GM13976 (cell line): ENCODE measurements at regions not wholly inside any gene's neighbourhood (a gene's known extent, or its start where the extent isn't known, plus 50 kb on each side); places are given as distances from the start of the nearest gene placed in this dataset.

Experiments used
- DNase-seq: peaks from one replicate; pipeline ENCODE4 v3.0.0; 2012; ENCODE audit warnings: low spot score
- in situ Hi-C: fragments of 300-500 bp; cut with MboI; formaldehyde crosslinking; loops from one replicate; pipeline ENCODE4 v1.12.0; 2022; ENCODE audit warnings: low sequenced_read_pairs, mixed read lengths, inconsistent platforms; ENCODE audit not compliant: unreplicated experiment
- TF ChIP-seq, protein P1 (sequence below): IDR thresholded peaks from 2 replicates; pipeline ENCODE4 v1.5.1; 2012; ENCODE audit warnings: borderline replicate concordance, mild to moderate bottlenecking; ENCODE audit not compliant: insufficient read depth; ENCODE audit errors: extremely low read depth, missing control alignments, control extremely low read depth

DNA sequence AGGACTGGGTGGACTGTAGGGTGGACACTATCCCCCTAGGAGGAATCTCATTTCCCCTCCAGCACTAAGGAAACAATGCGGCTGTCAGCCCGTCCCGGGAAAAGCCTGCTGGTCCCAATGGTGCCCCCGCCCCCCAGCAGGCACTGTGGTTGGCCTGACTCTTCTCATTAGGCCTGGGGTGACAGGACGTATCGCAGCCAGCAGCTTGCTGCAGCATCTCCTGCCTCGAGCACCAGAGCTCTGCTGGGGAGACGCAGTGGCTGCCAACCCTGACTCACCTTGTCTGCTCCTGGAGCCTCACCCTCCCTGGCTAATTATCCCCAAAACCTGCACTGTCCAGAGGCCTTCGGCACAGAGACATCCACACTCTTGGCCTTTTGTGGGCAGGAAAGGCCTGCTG is 115.1 kb upstream of the GJB5 start:
- no peak for DNase-seq
- in situ Hi-C loops = no loop called here

DNA sequence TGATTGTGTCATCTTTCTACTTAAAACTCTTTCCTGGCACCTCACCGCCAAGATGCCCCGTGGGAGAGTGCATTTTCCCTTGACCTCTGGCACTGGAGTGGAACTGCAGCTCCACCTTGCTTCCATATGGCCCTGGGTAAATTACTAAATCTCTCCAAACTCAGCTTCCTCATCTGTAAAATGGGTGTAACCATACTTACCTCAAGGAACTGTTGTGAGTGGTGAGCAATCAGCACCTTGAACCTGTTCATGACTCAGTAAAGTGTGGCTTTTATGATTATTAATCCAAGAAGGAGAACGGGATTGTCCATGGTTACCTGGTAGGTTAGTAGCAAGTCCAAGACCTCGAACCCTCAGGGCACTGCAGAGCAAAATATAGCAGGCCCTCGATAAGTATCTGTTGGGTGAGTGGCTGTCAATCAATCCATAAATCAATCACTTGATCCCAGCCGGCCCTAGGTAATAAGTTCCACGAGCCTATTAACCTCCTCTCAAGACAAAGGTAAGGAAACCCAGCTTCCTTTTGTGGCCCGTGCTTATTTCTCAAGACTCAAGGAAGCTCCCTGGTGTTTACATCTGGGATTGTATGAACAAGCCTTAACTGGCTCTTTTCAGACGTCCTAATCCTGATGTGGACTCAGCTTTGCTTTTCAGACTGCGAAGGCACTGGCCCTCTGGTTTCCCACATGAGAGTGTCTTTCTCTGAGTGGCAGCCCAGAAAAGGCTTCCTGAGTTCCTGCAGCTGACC is 114.0 kb upstream of the GJB5 start:
- TF ChIP-seq, protein P1, sequence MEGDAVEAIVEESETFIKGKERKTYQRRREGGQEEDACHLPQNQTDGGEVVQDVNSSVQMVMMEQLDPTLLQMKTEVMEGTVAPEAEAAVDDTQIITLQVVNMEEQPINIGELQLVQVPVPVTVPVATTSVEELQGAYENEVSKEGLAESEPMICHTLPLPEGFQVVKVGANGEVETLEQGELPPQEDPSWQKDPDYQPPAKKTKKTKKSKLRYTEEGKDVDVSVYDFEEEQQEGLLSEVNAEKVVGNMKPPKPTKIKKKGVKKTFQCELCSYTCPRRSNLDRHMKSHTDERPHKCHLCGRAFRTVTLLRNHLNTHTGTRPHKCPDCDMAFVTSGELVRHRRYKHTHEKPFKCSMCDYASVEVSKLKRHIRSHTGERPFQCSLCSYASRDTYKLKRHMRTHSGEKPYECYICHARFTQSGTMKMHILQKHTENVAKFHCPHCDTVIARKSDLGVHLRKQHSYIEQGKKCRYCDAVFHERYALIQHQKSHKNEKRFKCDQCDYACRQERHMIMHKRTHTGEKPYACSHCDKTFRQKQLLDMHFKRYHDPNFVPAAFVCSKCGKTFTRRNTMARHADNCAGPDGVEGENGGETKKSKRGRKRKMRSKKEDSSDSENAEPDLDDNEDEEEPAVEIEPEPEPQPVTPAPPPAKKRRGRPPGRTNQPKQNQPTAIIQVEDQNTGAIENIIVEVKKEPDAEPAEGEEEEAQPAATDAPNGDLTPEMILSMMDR = no peak
- DNase-seq = no peak
- in situ Hi-C loops = no loop called here

More for the DNA sequence above, 115.1 kb upstream of the GJB5 start:
- TF ChIP-seq, protein P1 = no peak

DNA sequence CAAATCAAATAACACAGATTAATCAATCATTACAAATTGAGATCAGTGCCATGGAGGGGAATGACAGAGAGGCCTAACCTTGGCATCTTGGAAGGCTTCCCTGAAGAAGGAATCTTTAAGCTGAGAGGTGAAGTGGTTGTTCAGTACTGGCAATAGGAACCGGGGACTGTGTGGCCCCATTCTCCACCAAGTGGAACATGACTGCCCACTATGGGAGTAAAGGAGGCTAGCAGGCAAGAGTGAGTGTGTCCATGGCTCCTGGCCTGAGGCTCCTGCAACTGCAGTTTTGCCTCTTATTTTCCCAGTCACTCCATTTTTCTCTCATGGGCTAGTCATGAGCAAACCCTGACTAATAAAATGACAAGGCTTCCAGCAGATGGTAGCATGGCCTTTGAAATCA is 112.2 kb upstream of the GJB5 start:
- no peak for DNase-seq
- TF ChIP-seq, protein P1 = no peak
- in situ Hi-C loops = no loop called here

DNA sequence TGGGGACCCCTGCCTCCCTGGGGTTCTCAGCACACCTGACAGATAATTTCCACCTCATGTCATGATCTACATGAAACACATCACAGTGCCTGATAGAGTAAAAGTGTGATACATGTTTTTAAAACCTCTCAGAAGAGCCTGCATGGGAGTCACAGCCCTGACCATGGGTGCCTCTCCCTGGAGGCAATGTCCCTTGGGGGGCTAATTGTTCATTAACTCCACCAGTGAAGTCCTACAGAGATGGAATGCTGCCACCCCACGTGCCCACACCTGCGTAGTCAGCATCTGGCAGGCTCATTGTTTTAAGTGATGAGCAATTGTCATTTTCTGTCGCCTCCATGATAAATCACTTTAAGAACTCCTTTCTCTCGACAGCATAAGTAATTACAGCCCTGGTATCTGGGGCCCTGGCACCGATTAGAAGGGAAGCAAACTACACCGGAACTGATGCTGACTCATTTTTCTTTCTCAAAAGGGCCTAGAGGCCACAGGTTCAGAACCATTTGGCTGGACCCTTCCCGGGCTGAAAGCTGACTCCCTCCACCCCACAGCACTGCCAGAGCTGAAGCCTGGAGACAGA is 109.6 kb upstream of the GJB5 start:
- TF ChIP-seq, protein P1 = no peak
- in situ Hi-C loops = no loop called here
- no peak for DNase-seq

DNA sequence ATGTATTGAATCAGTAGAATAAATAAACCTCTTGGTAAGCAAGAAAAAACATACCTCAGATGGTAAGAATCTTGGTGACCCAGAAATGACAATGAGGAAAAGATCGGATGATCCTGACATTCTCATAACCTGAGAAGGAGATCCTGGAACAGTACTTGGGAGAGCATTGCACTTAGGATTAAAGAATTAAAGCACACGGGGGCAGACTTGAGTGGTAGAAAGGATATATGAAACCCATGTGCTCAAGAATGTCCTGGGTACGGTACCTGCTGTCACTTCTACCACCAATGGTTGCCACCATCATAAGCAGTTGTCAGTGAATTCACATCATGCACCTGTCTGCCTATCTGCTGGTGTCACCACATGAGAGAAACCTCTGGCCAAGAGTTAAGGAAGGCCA is 108.9 kb upstream of the GJB5 start:
- in situ Hi-C loops = no loop called here
- TF ChIP-seq, protein P1 = no peak
- no peak for DNase-seq

DNA sequence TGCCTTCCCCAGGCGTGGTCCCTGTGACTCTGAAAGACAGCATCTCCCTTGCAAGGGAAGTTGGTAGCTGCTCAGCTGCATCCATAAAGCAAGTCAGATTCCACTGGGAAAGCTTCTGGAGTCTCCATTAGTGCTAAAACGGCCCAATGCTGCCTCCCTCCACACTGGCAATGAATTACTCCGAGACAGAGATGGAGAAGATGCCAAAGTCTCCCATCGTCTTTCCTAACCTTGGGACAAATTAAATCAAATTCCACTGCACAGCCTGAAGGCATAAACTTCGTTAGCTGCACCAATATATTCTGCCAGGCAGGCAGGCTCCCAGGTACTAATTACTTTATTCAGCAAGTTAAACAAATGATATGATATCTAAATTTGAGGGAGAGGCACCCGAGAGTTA is 106.3 kb upstream of the GJB5 start:
- no peak for DNase-seq
- in situ Hi-C loops = no loop called here
- TF ChIP-seq, protein P1 = no peak
